C4-2B (cell line): ENCODE measurements at regions not wholly inside any gene's neighbourhood (a gene's known extent, or its start where the extent isn't known, plus 50 kb on each side); places are given as distances from the start of the nearest gene placed in this dataset.

ENCODE experiments used
- H3K27ac ChIP-seq: fragments of 450-650 bp; 2 replicates; pipeline ENCODE4 v1.5.1; 2017
- CTCF ChIP-seq: fragments of 450-650 bp; conservative IDR thresholded peaks from 2 replicates; pipeline ENCODE4 v1.5.1; 2017; ENCODE audit warnings: mild to moderate bottlenecking
- ZFX ChIP-seq: fragments of 450-650 bp; IDR thresholded peaks from 2 replicates; pipeline ENCODE4 v1.6.1; 2017

DNA sequence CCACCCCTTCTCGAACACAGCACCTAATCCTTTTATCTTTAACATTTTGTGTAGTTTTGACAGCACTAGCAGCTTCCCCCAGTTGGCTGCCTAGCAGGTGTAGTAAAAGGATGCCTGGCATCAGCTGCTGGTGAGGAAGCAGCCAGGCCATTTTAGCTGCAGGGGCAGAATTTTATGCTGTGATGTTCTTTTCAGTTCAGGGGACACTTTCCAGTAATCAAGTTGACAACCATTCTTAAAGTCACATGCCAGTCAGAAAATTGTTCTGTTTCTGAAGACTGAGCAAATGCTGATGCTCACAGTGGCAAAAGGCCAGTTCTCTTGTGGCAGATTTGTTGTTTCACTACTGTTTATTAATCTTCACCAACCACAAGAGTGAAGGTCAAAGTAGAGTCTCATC, 570.8 kb downstream of the CCDC85A start:
- TF ChIP-seq ZFX (no peak), CTCF (no peak)
- H3K27ac ChIP-seq: no peak overlapping the region

GRCh38 chr2:56757884-56758545, 574.2 kb downstream of the CCDC85A start:
- H3K27ac ChIP-seq: no peak overlapping the region
- no peak for TF ChIP-seq ZFX

DNA sequence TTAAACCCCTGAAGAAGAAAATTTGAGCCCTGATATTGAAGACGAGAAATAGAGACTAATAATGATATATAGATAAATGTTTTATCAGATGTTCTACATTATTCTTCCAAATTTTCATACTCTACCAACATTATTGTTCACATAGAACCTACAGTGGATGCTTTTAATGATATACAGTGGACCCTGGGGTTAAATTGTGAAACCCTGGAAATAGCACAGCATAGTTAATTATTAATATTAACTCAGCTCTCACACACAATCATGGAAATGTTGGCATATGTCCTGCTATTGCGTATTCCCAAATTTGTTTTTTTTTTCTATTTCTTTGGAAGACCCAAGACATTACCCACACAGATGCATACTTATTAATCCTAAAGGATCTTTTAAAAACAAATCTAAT, 579.9 kb downstream of the CCDC85A start:
- TF ChIP-seq ZFX: no peak
- TF ChIP-seq CTCF: no peak
- H3K27ac ChIP-seq: no peak overlapping the region

DNA sequence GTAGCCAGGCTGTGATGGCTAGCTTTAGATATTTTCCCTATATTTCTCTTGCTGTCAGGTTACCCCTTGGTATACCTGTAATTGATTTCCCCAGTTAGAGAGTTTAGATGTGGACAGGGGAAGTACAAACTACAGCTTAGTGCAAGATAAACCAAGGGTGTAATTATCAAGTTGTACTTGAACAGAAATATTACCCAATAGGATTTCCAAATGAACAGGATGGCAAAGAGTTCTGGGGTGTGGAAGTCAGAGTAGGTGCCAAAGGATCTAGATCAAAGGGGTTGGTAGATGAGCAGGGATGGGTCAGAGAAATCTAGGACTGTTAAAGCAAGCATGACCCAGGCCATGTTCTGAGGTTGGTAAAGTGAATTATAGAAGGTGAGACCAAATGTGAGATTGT, 585.2 kb downstream of the CCDC85A start:
- TF ChIP-seq ZFX (no peak), CTCF (no peak)
- H3K27ac ChIP-seq: no peak overlapping the region

DNA sequence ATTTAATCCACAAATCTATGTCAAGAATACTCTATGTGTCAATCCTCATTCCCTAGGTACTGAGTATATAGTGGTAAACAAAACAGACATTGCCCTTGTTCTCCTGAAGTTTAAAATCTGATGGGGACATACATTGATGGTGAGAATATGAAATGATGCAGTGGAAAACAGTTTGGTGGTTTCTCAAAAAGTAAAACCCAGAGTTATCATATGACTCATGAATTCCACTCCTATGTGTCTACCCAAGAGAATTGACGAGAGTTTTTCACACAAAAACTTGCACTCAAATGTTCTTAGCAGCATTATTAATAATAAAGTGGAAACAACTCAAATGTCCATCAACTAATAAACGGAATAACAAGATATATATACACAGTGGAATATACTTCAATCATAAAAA, 586.7 kb downstream of the CCDC85A start:
- TF ChIP-seq ZFX (no peak), CTCF (no peak)
- H3K27ac ChIP-seq: no peak overlapping the region

DNA sequence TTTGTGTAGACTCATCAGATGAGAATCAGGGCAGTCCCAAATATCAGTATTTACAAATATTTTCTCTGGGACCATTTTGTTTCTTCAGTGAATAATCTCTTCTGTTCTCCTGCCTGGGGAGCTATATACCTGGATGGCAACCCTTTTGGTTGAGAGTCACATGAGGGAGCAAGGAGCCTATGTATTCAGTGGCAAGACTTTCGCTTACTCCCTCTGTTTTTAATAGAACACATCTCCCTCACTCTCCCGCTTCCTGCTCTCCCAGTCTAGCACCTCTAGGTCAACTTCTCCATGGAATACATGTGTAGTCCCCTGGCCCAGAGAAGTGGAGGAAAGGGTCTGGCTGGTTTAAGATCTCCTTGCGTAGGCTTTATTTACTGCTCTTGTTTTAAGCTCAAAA, 600.3 kb downstream of the CCDC85A start:
- no peak overlapping the region for H3K27ac ChIP-seq
- TF ChIP-seq ZFX (no peak), CTCF (no peak)

DNA sequence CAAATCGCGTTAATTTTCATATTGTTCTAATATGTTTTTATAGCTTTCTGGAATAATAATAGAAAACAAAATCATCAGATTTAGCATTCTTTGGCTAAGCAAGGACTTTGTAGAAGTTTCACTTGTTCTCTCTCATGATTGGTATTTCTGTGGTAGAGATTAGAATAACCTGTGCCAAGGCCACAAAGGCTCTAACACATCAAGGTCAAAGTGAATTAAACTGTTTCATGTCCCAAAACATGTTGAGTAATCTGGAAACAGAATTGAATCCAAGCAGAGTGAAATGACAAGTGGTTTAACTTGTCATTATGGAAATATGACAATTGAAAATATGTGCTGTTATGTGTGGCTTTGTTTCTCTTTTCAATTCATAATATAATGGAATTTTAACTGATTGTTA, 617.4 kb downstream of the CCDC85A start:
- no peak overlapping the region for H3K27ac ChIP-seq
- no peak for TF ChIP-seq ZFX
- no peak for TF ChIP-seq CTCF

DNA sequence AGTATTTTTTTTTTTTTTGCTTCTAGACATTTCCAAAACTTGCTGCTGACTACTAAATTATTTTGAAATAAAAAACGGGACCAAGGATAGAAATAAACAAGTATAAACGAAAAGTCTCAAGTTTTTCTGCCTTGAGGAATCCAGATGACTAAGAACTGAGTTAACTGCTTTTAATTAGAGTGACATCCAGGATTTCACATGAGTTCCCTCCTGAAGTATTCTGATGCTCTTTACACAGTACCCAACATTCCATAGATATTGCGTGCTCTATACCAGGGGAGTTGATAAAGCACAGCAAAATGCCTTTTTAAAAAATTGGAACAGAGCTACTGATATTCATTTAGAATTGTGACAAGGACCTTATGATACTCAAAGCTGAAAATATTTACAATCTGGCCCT, 618.0 kb downstream of the CCDC85A start:
- H3K27ac ChIP-seq: no peak overlapping the region
- no peak for TF ChIP-seq ZFX
- TF ChIP-seq CTCF: no peak
